CMK (cell line): ENCODE measurements at regions not wholly inside any gene's neighbourhood (a gene's known extent, or its start where the extent isn't known, plus 50 kb on each side); places are given as distances from the start of the nearest gene placed in this dataset.
A peak's percentile ranks its signal among the peaks of the same experiment; 100 is the strongest.
"Not testable (repeated sequence)": the region's sequence is repeated elsewhere in the genome, so short reads cannot be mapped to it uniquely, and the experiment has no call there.

ENCODE experiments used
- DNase-seq: peaks from one replicate; pipeline ENCODE4 v3.0.0-alpha.2; 2010; ENCODE audit warnings: low read depth

GRCh38 chr9:15033316-15033715 is 123.1 kb upstream of the FREM1 start:
- no peak for DNase-seq

GRCh38 chr9:15032860-15033259 is 122.6 kb upstream of the FREM1 start:
- no peak for DNase-seq

GRCh38 chr9:15021146-15021545 is 110.9 kb upstream of the FREM1 start:
- DNase-seq, result no peak

- no peak for DNase-seq
Observed at GRCh38 chr9:15018096-15018637, 107.9 kb upstream of the FREM1 start.

GRCh38 chr9:15010581-15010980 is 100.4 kb upstream of the FREM1 start:
- DNase-seq, result no peak

- DNase-seq, result no peak
Observed at GRCh38 chr9:15007698-15008097, 97.5 kb upstream of the FREM1 start.

- no peak for DNase-seq
Observed at GRCh38 chr9:14994738-14995137, 84.5 kb upstream of the FREM1 start.

GRCh38 chr9:14993901-14994554 is 83.8 kb upstream of the FREM1 start:
- DNase-seq, result no peak

- peak; percentile 64 for DNase-seq
Observed at GRCh38 chr9:14993061-14993800, 83.0 kb upstream of the FREM1 start.

- DNase-seq, result no peak
Observed at GRCh38 chr9:14992516-14992915, 82.3 kb upstream of the FREM1 start.

- DNase-seq, result no peak
Observed at GRCh38 chr9:14992081-14992480, 81.9 kb upstream of the FREM1 start.

- not testable (repeated sequence) for DNase-seq
Observed at GRCh38 chr9:14990647-14991046, 80.4 kb upstream of the FREM1 start.

GRCh38 chr9:14989811-14990210 is 79.6 kb upstream of the FREM1 start:
- DNase-seq, result no peak

- DNase-seq, result not testable (repeated sequence)
Observed at GRCh38 chr9:14989336-14989735, 79.1 kb upstream of the FREM1 start.

GRCh38 chr9:14987858-14988257 is 77.6 kb upstream of the FREM1 start:
- no peak for DNase-seq

GRCh38 chr9:14985419-14985818 is 75.2 kb upstream of the FREM1 start:
- DNase-seq, result no peak

- no peak for DNase-seq
Observed at GRCh38 chr9:14983599-14983998, 73.4 kb upstream of the FREM1 start.

GRCh38 chr9:14981291-14981950 is 71.2 kb upstream of the FREM1 start:
- DNase-seq, result no peak

- no peak for DNase-seq
Observed at GRCh38 chr9:14978022-14979000, 68.1 kb upstream of the FREM1 start.

GRCh38 chr9:14967450-14968321 is 57.5 kb upstream of the FREM1 start:
- DNase-seq, result no peak
